Jurkat, Clone E6-1 (cell line): ENCODE measurements at regions not wholly inside any gene's neighbourhood (a gene's known extent, or its start where the extent isn't known, plus 50 kb on each side); places are given as distances from the start of the nearest gene placed in this dataset.
"Not testable (repeated sequence)": the region's sequence is repeated elsewhere in the genome, so short reads cannot be mapped to it uniquely, and the experiment has no call there.

Source experiments
- DNase-seq: peaks from one replicate; pipeline ENCODE4 v3.0.0-alpha.2; 2011; ENCODE audit warnings: low read depth, low spot score
- H3K4me3 ChIP-seq: 2 replicates; pipeline ENCODE4 v1.5.1; 2011; ENCODE audit warnings: mild to moderate bottlenecking, low read length, control low read depth, moderate library complexity

GRCh38 chr12:58695263-58695662, 225.0 kb downstream of the LRIG3 start:
- no peak overlapping the region for H3K4me3 ChIP-seq
- DNase-seq, result no peak

GRCh38 chr12:58701536-58701935, 218.8 kb downstream of the LRIG3 start:
- DNase-seq, result no peak
- H3K4me3 ChIP-seq, result no peak overlapping the region

- H3K4me3 ChIP-seq, result no peak overlapping the region
- DNase-seq, result no peak
These were observed 216.4 kb downstream of the LRIG3 start for GRCh38 chr12:58703866-58704265.

GRCh38 chr12:58704770-58705169, 215.5 kb downstream of the LRIG3 start:
- not testable (repeated sequence) for H3K4me3 ChIP-seq
- DNase-seq, result peak; percentile 79

GRCh38 chr12:58710901-58711300, 209.4 kb downstream of the LRIG3 start:
- H3K4me3 ChIP-seq, result no peak overlapping the region
- DNase-seq, result no peak

- no peak overlapping the region for H3K4me3 ChIP-seq
- peak; percentile 28 for DNase-seq
These were observed 208.3 kb downstream of the LRIG3 start for GRCh38 chr12:58711974-58712373.

GRCh38 chr12:58712976-58713375, 207.3 kb downstream of the LRIG3 start:
- DNase-seq, result no peak

GRCh38 chr12:58719161-58719560, 201.1 kb downstream of the LRIG3 start:
- no peak overlapping the region for H3K4me3 ChIP-seq
- DNase-seq, result no peak

More at GRCh38 chr12:58712976-58713375, 207.3 kb downstream of the LRIG3 start:
- no peak overlapping the region for H3K4me3 ChIP-seq

- no peak overlapping the region for H3K4me3 ChIP-seq
- no peak for DNase-seq
These were observed 199.9 kb downstream of the LRIG3 start for GRCh38 chr12:58720421-58720820.

- DNase-seq, result no peak
- H3K4me3 ChIP-seq, result no peak overlapping the region
These were observed 194.8 kb downstream of the LRIG3 start for GRCh38 chr12:58725400-58726105.

GRCh38 chr12:58727521-58727920, 192.8 kb downstream of the LRIG3 start:
- H3K4me3 ChIP-seq, result no peak overlapping the region
- no peak for DNase-seq

GRCh38 chr12:58728397-58728796, 191.9 kb downstream of the LRIG3 start:
- no peak for DNase-seq
- H3K4me3 ChIP-seq, result no peak overlapping the region

GRCh38 chr12:58731096-58731495, 189.2 kb downstream of the LRIG3 start:
- no peak for DNase-seq
- no peak overlapping the region for H3K4me3 ChIP-seq

DNA sequence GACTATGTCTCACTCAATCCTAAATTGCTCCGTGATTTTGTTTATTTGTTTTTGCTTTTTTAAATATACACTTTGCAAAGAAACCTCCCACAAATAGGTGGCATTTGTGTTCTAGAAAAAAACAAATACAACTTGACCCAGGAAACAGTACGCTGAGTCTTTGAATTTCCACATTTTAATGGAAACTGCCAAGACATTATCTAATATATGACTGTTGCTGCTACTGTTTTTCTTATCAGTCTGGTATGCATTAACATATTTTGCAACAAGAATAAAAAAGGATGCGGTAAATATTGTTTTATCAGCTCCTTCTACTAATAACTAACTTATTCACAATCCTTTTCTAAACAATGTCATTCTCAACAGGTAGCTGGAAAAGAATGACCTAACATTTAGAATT, 187.4 kb downstream of the LRIG3 start:
- no peak overlapping the region for H3K4me3 ChIP-seq
- no peak for DNase-seq

GRCh38 chr12:58741226-58741625, 179.1 kb downstream of the LRIG3 start:
- no peak overlapping the region for H3K4me3 ChIP-seq

GRCh38 chr12:58745348-58746125, 174.8 kb downstream of the LRIG3 start:
- DNase-seq, result no peak
- no peak overlapping the region for H3K4me3 ChIP-seq

More at GRCh38 chr12:58741226-58741625, 179.1 kb downstream of the LRIG3 start:
- peak; percentile 6 for DNase-seq

GRCh38 chr12:58747533-58747932, 172.8 kb downstream of the LRIG3 start:
- DNase-seq, result no peak
- H3K4me3 ChIP-seq, result no peak overlapping the region

DNA sequence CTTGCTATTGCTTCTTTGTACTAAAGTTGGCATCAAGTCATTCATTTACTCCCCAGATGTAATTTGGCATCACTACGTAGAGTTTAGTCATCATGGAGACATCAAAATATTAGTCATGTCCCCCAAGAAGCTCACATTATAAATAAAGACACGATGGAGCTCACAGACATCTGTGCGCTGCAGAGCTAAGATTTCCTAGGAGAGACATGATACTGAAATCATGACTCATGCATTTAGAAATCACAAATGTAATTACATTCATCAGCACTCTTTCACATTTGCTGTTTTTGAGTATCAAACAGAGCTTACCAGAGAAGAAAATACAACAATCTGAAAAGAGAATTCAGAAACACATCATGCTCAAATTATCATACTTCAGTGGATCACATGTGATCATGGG, 169.8 kb downstream of the LRIG3 start:
- no peak overlapping the region for H3K4me3 ChIP-seq
- no peak for DNase-seq

DNA sequence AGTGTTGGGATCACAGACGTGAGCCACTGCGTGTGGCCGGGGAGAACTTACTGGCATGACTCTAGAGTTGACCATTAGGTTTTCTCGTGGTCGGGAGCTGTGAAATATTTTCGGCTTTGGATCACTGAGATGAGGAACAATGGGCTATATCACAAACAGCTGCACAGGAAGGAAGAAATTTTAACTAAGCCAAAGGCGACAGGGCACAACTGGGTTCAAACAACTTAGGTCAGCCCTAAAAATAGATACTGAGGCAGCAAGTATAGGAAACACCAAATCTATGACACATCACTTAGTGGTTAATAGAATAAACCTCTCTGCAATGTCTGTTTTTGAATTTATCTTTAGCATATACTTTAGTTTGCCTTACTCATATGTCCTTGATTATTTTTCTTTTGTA, 162.9 kb downstream of the LRIG3 start:
- no peak overlapping the region for H3K4me3 ChIP-seq
- no peak for DNase-seq

- not testable (repeated sequence) for DNase-seq, H3K4me3 ChIP-seq
These were observed 160.6 kb downstream of the LRIG3 start for GRCh38 chr12:58759745-58760144.

GRCh38 chr12:58761308-58761707, 159.0 kb downstream of the LRIG3 start:
- no peak for DNase-seq
- H3K4me3 ChIP-seq, result no peak overlapping the region
